Liver (tissue), 3 donors: ENCODE measurements at regions not wholly inside any gene's neighbourhood (a gene's known extent, or its start where the extent isn't known, plus 50 kb on each side); places are given as distances from the start of the nearest gene placed in this dataset.

ENCODE experiments used
- EGR1 ChIP-seq, 2 donors: IDR thresholded peaks; 2 replicates each; pipeline ENCODE4 v1.6.1; 2016 to 2018; ENCODE audit warnings: antibody characterized with exemption in 2 of 2, low read depth in 2 of 2
- FOXA1 ChIP-seq: IDR thresholded peaks from 2 replicates; pipeline ENCODE4 v1.6.1; 2016; ENCODE audit warnings: antibody characterized with exemption
- FOXA2 ChIP-seq: IDR thresholded peaks from 2 replicates; pipeline ENCODE4 v1.6.1; 2016; ENCODE audit warnings: antibody characterized with exemption
- HNF4A ChIP-seq, 2 donors: conservative IDR thresholded peaks; 2 replicates each; pipeline ENCODE4 v1.6.1; 2016; ENCODE audit warnings: antibody characterized with exemption in 2 of 2, mild to moderate bottlenecking in 2 of 2
- JUND ChIP-seq, 2 donors: IDR thresholded peaks; 2 replicates each; pipeline ENCODE4 v1.6.1; 2016; ENCODE audit warnings: antibody characterized with exemption in 2 of 2
- RAD21 ChIP-seq, 2 donors: IDR thresholded peaks; 2 replicates each; pipeline ENCODE4 v1.6.1; 2016; ENCODE audit warnings: antibody characterized with exemption in 2 of 2, mild to moderate bottlenecking in 2 of 2
- TAF1 ChIP-seq: conservative IDR thresholded peaks from 2 replicates; pipeline ENCODE4 v1.6.1; 2016; ENCODE audit warnings: antibody characterized with exemption, mild to moderate bottlenecking
- YY1 ChIP-seq: IDR thresholded peaks from 2 replicates; pipeline ENCODE4 v1.6.1; 2016; ENCODE audit warnings: antibody characterized with exemption, mild to moderate bottlenecking
- TF ChIP-seq, protein P1 (sequence below): fragments of 150-350 bp; IDR thresholded peaks from 2 replicates; pipeline ENCODE4 v1.5.1; 2017; ENCODE audit warnings: improper control_type of control experiment, low read depth, low read length; ENCODE audit not compliant: missing input control
- TF ChIP-seq, protein P2 (sequence below): IDR thresholded peaks from 2 replicates; pipeline ENCODE4 v1.6.1; 2016; ENCODE audit warnings: antibody characterized with exemption, mild to moderate bottlenecking
- TF ChIP-seq, protein P3 (sequence below): IDR thresholded peaks from 2 replicates; pipeline ENCODE4 v1.6.1; 2016; ENCODE audit warnings: antibody characterized with exemption
- TF ChIP-seq, protein P4 (sequence below): IDR thresholded peaks from 2 replicates; pipeline ENCODE4 v1.6.1; 2016; ENCODE audit warnings: antibody characterized with exemption
- donor health status: healthy.
- donor health status: healthy.

DNA sequence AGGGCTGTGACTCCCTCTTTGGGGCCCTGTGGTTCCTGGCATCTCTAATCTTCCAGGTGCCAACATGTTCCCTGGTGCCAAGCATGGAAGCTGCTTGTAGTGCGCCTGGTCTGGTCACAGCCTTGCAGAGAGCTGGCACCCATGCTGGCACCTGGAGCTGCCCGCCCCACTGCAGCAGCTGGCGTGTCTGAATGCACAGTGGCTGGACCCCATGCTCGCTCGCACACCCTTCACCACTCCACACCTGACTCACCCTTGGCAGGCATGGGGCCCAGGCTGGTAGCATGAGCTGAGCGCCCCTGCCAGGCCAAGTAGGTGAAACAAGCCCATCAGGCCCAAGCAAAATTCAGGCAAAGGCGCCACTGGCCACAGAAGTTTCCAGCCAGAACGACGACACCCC lies 119.1 kb downstream of the DNAAF6 start:
- TF ChIP-seq, protein P1, sequence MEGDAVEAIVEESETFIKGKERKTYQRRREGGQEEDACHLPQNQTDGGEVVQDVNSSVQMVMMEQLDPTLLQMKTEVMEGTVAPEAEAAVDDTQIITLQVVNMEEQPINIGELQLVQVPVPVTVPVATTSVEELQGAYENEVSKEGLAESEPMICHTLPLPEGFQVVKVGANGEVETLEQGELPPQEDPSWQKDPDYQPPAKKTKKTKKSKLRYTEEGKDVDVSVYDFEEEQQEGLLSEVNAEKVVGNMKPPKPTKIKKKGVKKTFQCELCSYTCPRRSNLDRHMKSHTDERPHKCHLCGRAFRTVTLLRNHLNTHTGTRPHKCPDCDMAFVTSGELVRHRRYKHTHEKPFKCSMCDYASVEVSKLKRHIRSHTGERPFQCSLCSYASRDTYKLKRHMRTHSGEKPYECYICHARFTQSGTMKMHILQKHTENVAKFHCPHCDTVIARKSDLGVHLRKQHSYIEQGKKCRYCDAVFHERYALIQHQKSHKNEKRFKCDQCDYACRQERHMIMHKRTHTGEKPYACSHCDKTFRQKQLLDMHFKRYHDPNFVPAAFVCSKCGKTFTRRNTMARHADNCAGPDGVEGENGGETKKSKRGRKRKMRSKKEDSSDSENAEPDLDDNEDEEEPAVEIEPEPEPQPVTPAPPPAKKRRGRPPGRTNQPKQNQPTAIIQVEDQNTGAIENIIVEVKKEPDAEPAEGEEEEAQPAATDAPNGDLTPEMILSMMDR = no peak
- no peak for TF ChIP-seq JUND (IDR thresholded peaks at IDR 0.05)
- no peak for TF ChIP-seq FOXA1
- TF ChIP-seq HNF4A (conservative IDR thresholded peaks at IDR 0.05) = no peak
- TF ChIP-seq RAD21 (IDR thresholded peaks at IDR 0.05) = no peak
- TF ChIP-seq TAF1 = no peak
- no peak for TF ChIP-seq EGR1 (IDR thresholded peaks at IDR 0.05; ENCODE audit: low read depth in 2 of 2)
- TF ChIP-seq, protein P2, sequence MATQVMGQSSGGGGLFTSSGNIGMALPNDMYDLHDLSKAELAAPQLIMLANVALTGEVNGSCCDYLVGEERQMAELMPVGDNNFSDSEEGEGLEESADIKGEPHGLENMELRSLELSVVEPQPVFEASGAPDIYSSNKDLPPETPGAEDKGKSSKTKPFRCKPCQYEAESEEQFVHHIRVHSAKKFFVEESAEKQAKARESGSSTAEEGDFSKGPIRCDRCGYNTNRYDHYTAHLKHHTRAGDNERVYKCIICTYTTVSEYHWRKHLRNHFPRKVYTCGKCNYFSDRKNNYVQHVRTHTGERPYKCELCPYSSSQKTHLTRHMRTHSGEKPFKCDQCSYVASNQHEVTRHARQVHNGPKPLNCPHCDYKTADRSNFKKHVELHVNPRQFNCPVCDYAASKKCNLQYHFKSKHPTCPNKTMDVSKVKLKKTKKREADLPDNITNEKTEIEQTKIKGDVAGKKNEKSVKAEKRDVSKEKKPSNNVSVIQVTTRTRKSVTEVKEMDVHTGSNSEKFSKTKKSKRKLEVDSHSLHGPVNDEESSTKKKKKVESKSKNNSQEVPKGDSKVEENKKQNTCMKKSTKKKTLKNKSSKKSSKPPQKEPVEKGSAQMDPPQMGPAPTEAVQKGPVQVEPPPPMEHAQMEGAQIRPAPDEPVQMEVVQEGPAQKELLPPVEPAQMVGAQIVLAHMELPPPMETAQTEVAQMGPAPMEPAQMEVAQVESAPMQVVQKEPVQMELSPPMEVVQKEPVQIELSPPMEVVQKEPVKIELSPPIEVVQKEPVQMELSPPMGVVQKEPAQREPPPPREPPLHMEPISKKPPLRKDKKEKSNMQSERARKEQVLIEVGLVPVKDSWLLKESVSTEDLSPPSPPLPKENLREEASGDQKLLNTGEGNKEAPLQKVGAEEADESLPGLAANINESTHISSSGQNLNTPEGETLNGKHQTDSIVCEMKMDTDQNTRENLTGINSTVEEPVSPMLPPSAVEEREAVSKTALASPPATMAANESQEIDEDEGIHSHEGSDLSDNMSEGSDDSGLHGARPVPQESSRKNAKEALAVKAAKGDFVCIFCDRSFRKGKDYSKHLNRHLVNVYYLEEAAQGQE = no peak
- TF ChIP-seq, protein P3, sequence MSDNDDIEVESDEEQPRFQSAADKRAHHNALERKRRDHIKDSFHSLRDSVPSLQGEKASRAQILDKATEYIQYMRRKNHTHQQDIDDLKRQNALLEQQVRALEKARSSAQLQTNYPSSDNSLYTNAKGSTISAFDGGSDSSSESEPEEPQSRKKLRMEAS = no peak
- TF ChIP-seq, protein P4, sequence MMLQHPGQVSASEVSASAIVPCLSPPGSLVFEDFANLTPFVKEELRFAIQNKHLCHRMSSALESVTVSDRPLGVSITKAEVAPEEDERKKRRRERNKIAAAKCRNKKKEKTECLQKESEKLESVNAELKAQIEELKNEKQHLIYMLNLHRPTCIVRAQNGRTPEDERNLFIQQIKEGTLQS = no peak
- no peak for TF ChIP-seq YY1
- no peak for TF ChIP-seq FOXA2
